Adipocyte (in vitro differentiated cells): ENCODE measurements at regions not wholly inside any gene's neighbourhood (a gene's known extent, or its start where the extent isn't known, plus 50 kb on each side); places are given as distances from the start of the nearest gene placed in this dataset.

ENCODE experiments used
- DNase-seq: peaks from one replicate; pipeline ENCODE4 v3.0.0-alpha.2; 2015; ENCODE audit warnings: low read depth
- H3K27me3 ChIP-seq: replicated peaks from 2 replicates; pipeline ENCODE4 v1.7.0; 2013; ENCODE audit warnings: mild to moderate bottlenecking, low read length, moderate library complexity; ENCODE audit not compliant: control insufficient read depth, insufficient read depth
- H3K36me3 ChIP-seq: 2 replicates; pipeline ENCODE4 v1.7.0; 2013; ENCODE audit warnings: low read length, mild to moderate bottlenecking, moderate library complexity; ENCODE audit not compliant: control insufficient read depth, insufficient read depth, severe bottlenecking
- H3K4me1 ChIP-seq: 2 replicates; pipeline ENCODE4 v1.7.0; 2013; ENCODE audit warnings: mild to moderate bottlenecking, low read length, moderate library complexity; ENCODE audit not compliant: control insufficient read depth, insufficient read depth
- H3K4me3 ChIP-seq: 2 replicates; pipeline ENCODE4 v1.7.0; 2013; ENCODE audit warnings: mild to moderate bottlenecking, low read length, moderate library complexity
- H3K9ac ChIP-seq: 2 replicates; pipeline ENCODE4 v1.7.0; 2013; ENCODE audit warnings: mild to moderate bottlenecking, low read length, moderate library complexity
- H3K9me3 ChIP-seq: 2 replicates; pipeline ENCODE4 v1.7.0; 2013; ENCODE audit warnings: mild to moderate bottlenecking, low read length, moderate library complexity; ENCODE audit not compliant: control insufficient read depth

DNA sequence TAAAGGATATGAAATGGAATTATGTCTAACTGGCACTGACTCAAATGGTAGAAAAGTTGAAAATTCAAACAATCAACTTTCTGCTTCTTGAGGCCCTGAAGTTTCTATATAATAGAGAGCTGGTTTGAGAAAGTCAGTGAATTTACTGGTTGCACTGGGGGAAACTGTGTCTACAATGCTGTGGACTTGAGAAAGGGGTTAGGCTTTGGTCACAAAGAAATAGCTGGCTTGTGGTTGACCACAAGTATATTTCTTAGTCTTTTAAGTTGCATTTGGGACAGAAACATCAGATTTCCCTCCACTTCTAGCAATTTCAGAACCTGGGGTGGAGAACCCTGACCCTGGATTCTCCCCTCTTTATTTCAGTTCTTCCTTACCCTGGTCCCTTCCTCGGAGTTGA, 192.6 kb upstream of the ACTBL2 start:
- Histone ChIP-seq H3K9me3 (no peaks in the 10 kb centered on the region), H3K36me3 (no peaks in the 10 kb centered on the region), H3K9ac (no peak overlapping the region), H3K27me3 (no peaks in the 10 kb centered on the region), H3K4me1 (peaks cover 4% of the 10 kb centered on the region), H3K4me3 (no peak overlapping the region)
- DNase-seq = no peak

GRCh38 chr5:57671371-57671770, 188.8 kb upstream of the ACTBL2 start:
- no peaks in the 10 kb centered on the region for H3K4me1 ChIP-seq
- no peaks in the 10 kb centered on the region for H3K9me3 ChIP-seq
- no peaks in the 10 kb centered on the region for H3K27me3 ChIP-seq
- no peak overlapping the region for H3K4me3 ChIP-seq
- H3K36me3 ChIP-seq = no peaks in the 10 kb centered on the region
- no peak overlapping the region for H3K9ac ChIP-seq
- no peak for DNase-seq

- Histone ChIP-seq H3K27me3 (no peaks in the 10 kb centered on the region), H3K9ac (no peak overlapping the region), H3K4me3 (no peak overlapping the region), H3K36me3 (no peaks in the 10 kb centered on the region), H3K9me3 (no peaks in the 10 kb centered on the region), H3K4me1 (peaks cover 7% of the 10 kb centered on the region)
- DNase-seq = no peak
Observed at GRCh38 chr5:57666582-57666981, 184.0 kb upstream of the ACTBL2 start.

DNA sequence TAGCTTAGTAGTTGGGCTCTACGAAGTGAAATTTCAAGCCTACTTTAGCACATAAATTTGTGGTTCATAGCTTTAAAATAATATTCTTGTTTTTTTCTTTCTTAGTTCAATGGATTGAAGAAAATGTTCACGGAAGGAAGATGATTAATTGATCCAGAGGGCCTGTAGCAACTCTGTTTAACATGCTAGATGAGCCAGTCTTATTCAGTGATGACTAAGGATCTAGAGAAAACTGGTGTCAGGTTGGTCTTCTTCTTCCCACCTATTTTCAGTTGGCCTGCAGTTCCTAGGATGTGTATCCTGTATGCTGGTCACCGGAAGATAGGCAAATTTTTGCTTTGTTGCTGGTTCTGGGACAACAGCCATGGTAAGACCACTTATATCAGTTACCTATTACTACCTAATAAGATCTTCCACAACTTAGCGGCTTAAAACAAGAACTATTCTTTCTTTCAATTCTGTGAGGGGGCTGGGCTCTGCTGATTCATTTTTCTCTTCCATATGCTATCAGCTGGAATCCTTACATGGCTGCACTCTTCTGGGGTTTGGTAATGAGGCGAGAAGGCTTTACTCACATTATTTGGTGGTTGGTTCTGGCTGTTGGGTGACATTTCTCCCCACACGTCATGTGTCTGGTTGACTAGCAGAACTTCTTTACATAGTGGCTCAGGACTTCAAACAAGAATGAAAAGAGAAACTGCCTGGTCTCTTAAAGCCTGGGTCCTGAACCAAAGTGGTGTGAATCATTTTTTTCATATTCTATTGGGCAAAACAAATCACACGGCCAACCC, 182.7 kb upstream of the ACTBL2 start:
- no peak for DNase-seq
- H3K27me3 ChIP-seq = no peaks in the 10 kb centered on the region
- H3K9me3 ChIP-seq = no peaks in the 10 kb centered on the region
- H3K4me1 ChIP-seq = peaks cover 7% of the 10 kb centered on the region
- H3K36me3 ChIP-seq = no peaks in the 10 kb centered on the region
- no peak overlapping the region for H3K9ac ChIP-seq
- H3K4me3 ChIP-seq = no peak overlapping the region

- Histone ChIP-seq H3K4me3 (no peak overlapping the region), H3K9ac (no peak overlapping the region), H3K36me3 (no peaks in the 10 kb centered on the region), H3K27me3 (no peaks in the 10 kb centered on the region), H3K9me3 (no peaks in the 10 kb centered on the region), H3K4me1 (peaks cover 7% of the 10 kb centered on the region)
- DNase-seq = no peak
Observed at GRCh38 chr5:57664700-57665099, 182.1 kb upstream of the ACTBL2 start.

DNA sequence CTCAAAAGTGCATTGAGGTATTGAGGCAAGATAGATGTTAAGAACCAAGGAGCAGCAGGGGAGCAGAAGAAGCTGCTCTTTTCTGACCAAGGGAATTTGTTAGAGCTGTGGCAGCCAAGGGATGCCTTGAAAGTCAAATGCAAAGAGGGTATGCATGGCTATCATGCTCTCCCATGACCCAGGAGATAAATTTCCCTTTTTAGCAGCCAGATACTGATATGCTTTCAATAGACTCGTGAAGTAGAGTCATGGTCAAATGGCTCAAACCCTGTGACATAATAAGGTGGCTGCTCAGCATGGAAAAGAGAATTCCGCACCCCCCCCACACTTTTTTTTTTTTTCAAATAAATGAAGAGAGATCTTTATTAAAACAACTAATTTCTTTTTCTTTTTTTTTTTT, 180.9 kb upstream of the ACTBL2 start:
- Histone ChIP-seq H3K36me3 (no peaks in the 10 kb centered on the region), H3K4me3 (no peak overlapping the region), H3K4me1 (peaks cover 7% of the 10 kb centered on the region), H3K9ac (no peak overlapping the region), H3K9me3 (no peaks in the 10 kb centered on the region), H3K27me3 (no peaks in the 10 kb centered on the region)
- DNase-seq = no peak

DNA sequence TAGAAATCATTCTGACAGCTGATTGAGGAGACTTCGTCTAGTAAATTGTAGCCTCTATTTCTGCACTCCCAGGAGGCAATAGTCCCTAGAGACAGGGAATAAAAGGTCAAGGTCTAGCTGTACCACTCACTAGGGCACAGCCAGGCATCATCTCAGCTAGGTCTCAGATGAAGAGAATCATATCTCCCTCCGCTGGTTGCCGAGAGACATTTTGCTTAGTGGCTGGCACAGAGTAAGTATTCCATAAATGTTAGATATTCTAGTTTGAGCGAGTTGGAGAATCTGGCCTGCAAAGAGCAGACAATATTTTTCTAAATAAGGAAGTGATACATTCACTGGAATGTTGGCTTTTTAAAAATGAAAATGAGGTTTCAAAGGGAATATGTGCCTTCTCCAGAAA, 180.4 kb upstream of the ACTBL2 start:
- Histone ChIP-seq H3K36me3 (no peaks in the 10 kb centered on the region), H3K9me3 (no peaks in the 10 kb centered on the region), H3K4me3 (no peak overlapping the region), H3K27me3 (no peaks in the 10 kb centered on the region), H3K4me1 (peaks cover 7% of the 10 kb centered on the region), H3K9ac (no peak overlapping the region)
- DNase-seq = peak; percentile 12

DNA sequence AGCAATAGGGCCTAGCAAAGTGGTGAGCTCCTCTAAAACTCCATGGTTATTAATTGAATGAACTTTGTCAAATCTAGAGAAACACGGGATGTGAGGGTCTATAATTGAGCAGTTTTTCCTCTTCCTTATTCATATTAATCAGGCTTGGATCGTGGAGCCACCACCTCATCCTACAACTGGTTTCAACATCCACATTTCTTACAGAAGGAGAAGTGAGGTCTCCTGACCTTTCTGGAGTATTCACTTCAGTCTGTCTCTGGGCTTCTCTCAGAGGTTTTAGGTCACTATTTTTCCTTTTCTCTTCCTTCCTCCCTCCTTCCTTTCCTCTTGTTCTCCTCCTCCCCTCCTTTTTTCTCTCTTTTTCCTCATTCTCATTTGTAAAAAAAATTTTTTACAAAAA, 177.3 kb upstream of the ACTBL2 start:
- DNase-seq = no peak
- Histone ChIP-seq H3K9me3 (no peaks in the 10 kb centered on the region), H3K4me1 (peaks cover 7% of the 10 kb centered on the region), H3K27me3 (no peaks in the 10 kb centered on the region), H3K4me3 (no peak overlapping the region), H3K36me3 (no peaks in the 10 kb centered on the region), H3K9ac (no peak overlapping the region)

GRCh38 chr5:57658018-57658417, 175.4 kb upstream of the ACTBL2 start:
- H3K27me3 ChIP-seq = no peaks in the 10 kb centered on the region
- no peak for DNase-seq

GRCh38 chr5:57655228-57655627, 172.6 kb upstream of the ACTBL2 start:
- H3K27me3 ChIP-seq = no peaks in the 10 kb centered on the region
- H3K9me3 ChIP-seq = no peaks in the 10 kb centered on the region
- no peaks in the 10 kb centered on the region for H3K4me1 ChIP-seq
- H3K9ac ChIP-seq = no peak overlapping the region
- H3K4me3 ChIP-seq = no peak overlapping the region
- DNase-seq = no peak
- no peaks in the 10 kb centered on the region for H3K36me3 ChIP-seq

More at GRCh38 chr5:57658018-57658417, 175.4 kb upstream of the ACTBL2 start:
- Histone ChIP-seq H3K4me1 (peaks cover 2% of the 10 kb centered on the region), H3K9me3 (no peaks in the 10 kb centered on the region), H3K9ac (no peak overlapping the region), H3K4me3 (no peak overlapping the region), H3K36me3 (no peaks in the 10 kb centered on the region)

DNA sequence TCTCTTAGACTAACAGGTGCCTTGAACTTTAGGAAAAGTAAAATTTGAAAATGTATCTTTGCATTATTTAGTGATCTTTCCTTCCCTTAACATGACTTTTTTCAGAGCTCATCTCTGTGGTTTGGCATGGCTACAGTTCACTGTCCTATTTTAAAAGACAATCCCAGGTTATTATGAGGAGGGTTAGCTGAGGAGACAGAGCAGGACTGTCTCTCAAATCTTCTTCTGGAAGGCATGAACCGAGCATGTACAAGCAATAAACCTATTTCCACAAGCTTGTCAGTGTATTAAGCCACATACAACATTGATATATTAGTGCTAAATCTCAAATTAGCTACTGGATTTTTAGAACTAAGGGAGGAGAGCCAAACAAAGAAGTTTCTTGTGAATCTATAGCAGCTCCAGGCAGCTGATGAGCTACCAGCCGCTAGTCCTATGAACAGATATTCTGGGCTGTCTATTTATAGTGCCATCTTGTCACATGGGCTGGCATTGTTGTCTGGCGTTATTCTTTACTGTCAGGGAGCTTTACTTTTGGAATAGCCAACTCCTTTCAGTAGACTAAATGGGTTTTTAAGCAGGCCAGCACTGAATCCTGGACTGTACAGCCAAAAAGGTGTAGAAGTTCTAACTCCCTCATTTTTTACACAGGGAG, 171.2 kb upstream of the ACTBL2 start:
- H3K9ac ChIP-seq = no peak overlapping the region
- H3K36me3 ChIP-seq = no peaks in the 10 kb centered on the region
- DNase-seq = no peak
- H3K9me3 ChIP-seq = no peaks in the 10 kb centered on the region
- no peaks in the 10 kb centered on the region for H3K27me3 ChIP-seq
- H3K4me1 ChIP-seq = no peaks in the 10 kb centered on the region
- no peak overlapping the region for H3K4me3 ChIP-seq
